ENCODE measurements at regions not wholly inside any gene's neighbourhood (a gene's known extent, or its start where the extent isn't known, plus 50 kb on each side); places are given as distances from the start of the nearest gene placed in this dataset.
"Not testable (repeated sequence)": the region's sequence is repeated elsewhere in the genome, so short reads cannot be mapped to it uniquely, and the experiment has no call there.

DNA sequence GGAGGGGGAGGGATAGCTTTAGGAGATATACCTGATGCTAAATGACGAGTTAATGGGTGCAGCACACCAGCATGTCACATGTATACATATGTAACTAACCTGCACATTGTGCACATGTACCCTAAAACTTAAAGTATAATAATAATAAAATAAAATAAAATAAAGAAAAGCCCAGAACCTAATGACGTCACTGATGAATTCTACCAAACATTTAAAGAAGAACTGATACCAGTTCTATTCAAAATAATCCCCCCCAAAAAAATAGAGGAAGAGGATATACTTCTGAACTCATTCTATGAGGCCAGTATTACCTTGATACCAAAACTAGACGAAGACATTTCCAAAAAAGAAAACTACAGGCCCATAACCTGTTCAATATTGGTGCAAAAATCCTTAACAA, 68.6 kb upstream of the AR start:
- DNase-seq (ENCODE audit: low spot score) = not testable (repeated sequence)

DNA sequence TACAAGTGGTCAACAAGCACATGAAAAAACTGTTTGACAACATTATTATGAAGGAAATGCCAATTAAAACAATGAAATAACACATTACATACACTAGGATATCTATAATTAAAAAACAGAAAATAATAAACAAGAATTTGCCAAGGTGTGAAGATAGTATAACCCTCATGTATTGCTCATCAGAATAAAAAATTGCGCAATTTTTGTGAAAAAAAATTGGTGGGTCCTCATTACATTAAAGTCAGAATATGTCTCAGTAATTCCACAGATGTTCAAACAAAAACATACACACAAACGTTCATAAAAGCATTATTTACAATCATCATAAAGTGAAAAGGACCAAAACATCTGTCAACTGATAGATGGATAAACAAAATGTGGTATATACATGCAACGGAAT, 63.0 kb upstream of the AR start:
- DNase-seq (ENCODE audit: low spot score) = no peak

Measured in mucosa of gallbladder (tissue), 1 donor.